Stimulated activated CD4-positive, alpha-beta T cell treated with anti-CD3 and anti-CD28 coated beads, Interleukin-15, amount 100 ng/mL, for 24 hours (primary cell): ENCODE measurements at regions not wholly inside any gene's neighbourhood (a gene's known extent, or its start where the extent isn't known, plus 50 kb on each side); places are given as distances from the start of the nearest gene placed in this dataset.

Experiments used
- DNase-seq: peaks from one replicate; pipeline ENCODE4 v3.0.0-alpha.2; 2020

GRCh38 chr6:156347246-156347645, 429.9 kb upstream of the ARID1B start:
- no peak for DNase-seq

GRCh38 chr6:156345700-156346099, 431.5 kb upstream of the ARID1B start:
- DNase-seq: no peak

- no peak for DNase-seq
Observed at GRCh38 chr6:156344491-156344890, 432.7 kb upstream of the ARID1B start.

GRCh38 chr6:156337801-156338200, 439.4 kb upstream of the ARID1B start:
- no peak for DNase-seq

GRCh38 chr6:156336733-156337132, 440.4 kb upstream of the ARID1B start:
- no peak for DNase-seq

- no peak for DNase-seq
Observed at GRCh38 chr6:156336089-156336488, 441.1 kb upstream of the ARID1B start.

GRCh38 chr6:156334966-156335365, 442.2 kb upstream of the ARID1B start:
- no peak for DNase-seq

GRCh38 chr6:156319707-156320106, 457.5 kb upstream of the ARID1B start:
- no peak for DNase-seq

GRCh38 chr6:156316583-156317125, 460.5 kb upstream of the ARID1B start:
- DNase-seq: no peak

- no peak for DNase-seq
Observed at GRCh38 chr6:156315146-156315545, 462.0 kb upstream of the ARID1B start.

GRCh38 chr6:156313037-156313436, 464.1 kb upstream of the ARID1B start:
- no peak for DNase-seq

- no peak for DNase-seq
Observed at GRCh38 chr6:156311291-156311690, 465.9 kb upstream of the ARID1B start.

- no peak for DNase-seq
Observed at GRCh38 chr6:156310701-156311100, 466.5 kb upstream of the ARID1B start.

- DNase-seq: no peak
Observed at GRCh38 chr6:156309017-156309416, 468.2 kb upstream of the ARID1B start.

- no peak for DNase-seq
Observed at GRCh38 chr6:156308604-156309003, 468.6 kb upstream of the ARID1B start.

GRCh38 chr6:156306531-156306930, 470.6 kb upstream of the ARID1B start:
- DNase-seq: no peak

GRCh38 chr6:156283091-156283490, 494.1 kb upstream of the ARID1B start:
- no peak for DNase-seq

- no peak for DNase-seq
Observed at GRCh38 chr6:156282087-156282486, 495.1 kb upstream of the ARID1B start.

- DNase-seq: no peak
Observed at GRCh38 chr6:156281266-156281665, 495.9 kb upstream of the ARID1B start.

- DNase-seq: no peak
Observed at GRCh38 chr6:156280065-156280464, 497.1 kb upstream of the ARID1B start.

- no peak for DNase-seq
Observed at GRCh38 chr6:156279261-156279969, 497.8 kb upstream of the ARID1B start.

GRCh38 chr6:156273065-156273711, 504.0 kb upstream of the ARID1B start:
- no peak for DNase-seq

GRCh38 chr6:156269751-156270369, 507.3 kb upstream of the ARID1B start:
- DNase-seq: peak; percentile 46

- DNase-seq: no peak
Observed at GRCh38 chr6:156268849-156269248, 508.3 kb upstream of the ARID1B start.
